ENCODE measurements at regions not wholly inside any gene's neighbourhood (a gene's known extent, or its start where the extent isn't known, plus 50 kb on each side); places are given as distances from the start of the nearest gene placed in this dataset.

- Histone ChIP-seq H3K36me3 (ENCODE audit: control insufficient read depth, insufficient read depth, low read length) (no peaks in the 10 kb centered on the region), H3K4me1 (replicated peaks in 1 of 2; ENCODE audit: control insufficient read depth in 2 of 2, insufficient read depth in 2 of 2, low read length in 2 of 2) (no peaks in the 10 kb centered on the region), H3K9me1 (ENCODE audit: control insufficient read depth, insufficient read depth, low read length) (no peaks in the 10 kb centered on the region), H3K27me3 (ENCODE audit: control insufficient read depth in 2 of 2, insufficient read depth in 2 of 2, low read length in 2 of 2) (no peaks in the 10 kb centered on the region), H3K4me3 (no peak overlapping the region), H2AFZ (ENCODE audit: low read depth, low read length) (no peak overlapping the region), H3K9ac (ENCODE audit: insufficient read depth in 1 of 2, low read depth in 2 of 2, low read length in 2 of 2) (no peak overlapping the region), H3K4me2 (ENCODE audit: insufficient read depth, low read length) (no peak overlapping the region), H3K79me2 (ENCODE audit: control insufficient read depth, insufficient read depth, low read length) (no peaks in the 10 kb centered on the region), H4K20me1 (replicated peaks; ENCODE audit: control insufficient read depth, insufficient read depth, low read length) (no peaks in the 10 kb centered on the region), H3K27ac (ENCODE audit: extremely low read depth, low read depth, low read length) (no peak overlapping the region), H3K9me3 (replicated peaks; ENCODE audit: control insufficient read depth, insufficient read depth, low read depth, low read length) (no peaks in the 10 kb centered on the region)
- 0% methylated on average over 2 of the region's 2 CpGs for WGBS (ENCODE audit: insufficient coverage, low coverage, missing lambda C conversion rate)
- no peak for FAIRE-seq
- TF ChIP-seq POLR2G (IDR thresholded peaks at IDR 0.05; ENCODE audit: low read depth, low read length) (no peak), FOXP1 (CRISPR knock-in tag; IDR thresholded peaks at IDR 0.05) (no peak), ZNF175 (CRISPR knock-in tag; IDR thresholded peaks at IDR 0.05; ENCODE audit: low read depth) (no peak)
- POLR2A ChIA-PET = no interaction called here
- BruUV-seq (replicated peaks) = no TSS peak
- no peak for DNase-seq (ENCODE audit: extremely low read depth in 1 of 4, low spot score in 3 of 4)
- in situ Hi-C loops (cut with MboI) = no loop called here
- no peak for ATAC-seq
- intact Hi-C loops (cut with micrococcal nuclease) = no loop called here
- CTCF ChIA-PET (ENCODE audit: low intra/inter-chr PET ratio) = no interaction called here
Observed at GRCh38 chr3:83460052-83460451, 1498.7 kb upstream of the CADM2 start.

- DNase-seq (ENCODE audit: extremely low read depth in 1 of 4, low spot score in 3 of 4) = no peak
- Histone ChIP-seq H3K79me2 (ENCODE audit: control insufficient read depth, insufficient read depth, low read length) (no peaks in the 10 kb centered on the region), H3K4me3 (no peak overlapping the region), H4K20me1 (replicated peaks; ENCODE audit: control insufficient read depth, insufficient read depth, low read length) (no peaks in the 10 kb centered on the region), H3K36me3 (ENCODE audit: control insufficient read depth, insufficient read depth, low read length) (no peaks in the 10 kb centered on the region), H3K27ac (ENCODE audit: extremely low read depth, low read depth, low read length) (no peak overlapping the region), H3K9me1 (ENCODE audit: control insufficient read depth, insufficient read depth, low read length) (no peaks in the 10 kb centered on the region), H3K9ac (ENCODE audit: insufficient read depth in 1 of 2, low read depth in 2 of 2, low read length in 2 of 2) (no peak overlapping the region), H3K9me3 (replicated peaks; ENCODE audit: control insufficient read depth, insufficient read depth, low read depth, low read length) (no peaks in the 10 kb centered on the region), H3K4me1 (replicated peaks in 1 of 2; ENCODE audit: control insufficient read depth in 2 of 2, insufficient read depth in 2 of 2, low read length in 2 of 2) (no peaks in the 10 kb centered on the region), H3K4me2 (ENCODE audit: insufficient read depth, low read length) (no peak overlapping the region), H2AFZ (ENCODE audit: low read depth, low read length) (no peak overlapping the region), H3K27me3 (ENCODE audit: control insufficient read depth in 2 of 2, insufficient read depth in 2 of 2, low read length in 2 of 2) (no peaks in the 10 kb centered on the region)
- BruUV-seq (replicated peaks) = no TSS peak
- CTCF ChIA-PET (ENCODE audit: low intra/inter-chr PET ratio) = no interaction called here
- TF ChIP-seq KLF1 (tag; IDR thresholded peaks at IDR 0.05) (no peak), ZNF175 (CRISPR knock-in tag; IDR thresholded peaks at IDR 0.05; ENCODE audit: low read depth) (no peak), RHOXF2B (CRISPR knock-in tag; conservative IDR thresholded peaks at IDR 0.05) (no peak), MXI1 (IDR thresholded peaks at IDR 0.05; ENCODE audit: low read depth, low read length) (no peak), HNRNPH1 (optimal IDR thresholded peaks at IDR 0.05; ENCODE audit: low read depth, low read length) (no peak), CSDE1 (IDR thresholded peaks at IDR 0.05) (no peak), RFX1 (IDR thresholded peaks at IDR 0.05) (no peak), NCOA6 (IDR thresholded peaks at IDR 0.05) (no peak), TAF1 (IDR thresholded peaks at IDR 0.05; ENCODE audit: control insufficient read depth, extremely low read depth, insufficient read depth, low read length, severe bottlenecking) (no peak), CBFA2T2 (conservative IDR thresholded peaks at IDR 0.05) (no peak), PPARD (CRISPR knock-in tag; IDR thresholded peaks at IDR 0.05) (no peak)
- FAIRE-seq = no peak
- POLR2A ChIA-PET = no interaction called here
- in situ Hi-C loops (cut with MboI) (no loop called here), intact Hi-C loops (cut with micrococcal nuclease) (no loop called here)
- ATAC-seq = no peak
- WGBS (ENCODE audit: insufficient coverage, low coverage, missing lambda C conversion rate) = 0% methylated on average over 1 of the region's 1 CpG
Observed at GRCh38 chr3:83461411-83461810, 1497.4 kb upstream of the CADM2 start.

Measured in K562 (cell line).